GM18870 (cell line): ENCODE measurements at regions not wholly inside any gene's neighbourhood (a gene's known extent, or its start where the extent isn't known, plus 50 kb on each side); places are given as distances from the start of the nearest gene placed in this dataset.
"Not testable (repeated sequence)": the region's sequence is repeated elsewhere in the genome, so short reads cannot be mapped to it uniquely, and the experiment has no call there.

Experiments
- ATAC-seq: cut with Tn5 transposase; IDR thresholded peaks from one replicate; pipeline ENCODE4 v1.9.1; 2021; ENCODE audit warnings: moderate library complexity; ENCODE audit not compliant: unreplicated experiment

DNA sequence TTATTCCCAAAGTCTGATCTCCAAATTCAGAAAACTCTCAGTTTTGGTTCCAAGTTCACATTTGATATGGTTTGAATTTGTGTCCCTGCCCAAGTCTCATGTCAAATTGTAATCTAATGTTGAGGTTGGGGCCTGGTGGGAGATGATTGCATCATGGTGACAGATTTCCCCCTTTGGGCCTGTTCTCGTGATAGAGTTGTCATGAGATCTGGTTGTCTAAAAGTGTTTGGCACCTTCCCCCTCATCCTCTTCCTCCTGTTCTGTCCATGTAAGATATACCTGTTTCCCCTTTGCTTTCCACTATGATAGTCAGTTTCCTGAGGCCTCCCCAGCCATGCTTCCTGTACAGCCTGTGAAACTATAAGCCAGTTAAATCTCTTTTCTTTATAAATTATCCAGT is 138.6 kb downstream of the ARL4A start:
- no peak for ATAC-seq

DNA sequence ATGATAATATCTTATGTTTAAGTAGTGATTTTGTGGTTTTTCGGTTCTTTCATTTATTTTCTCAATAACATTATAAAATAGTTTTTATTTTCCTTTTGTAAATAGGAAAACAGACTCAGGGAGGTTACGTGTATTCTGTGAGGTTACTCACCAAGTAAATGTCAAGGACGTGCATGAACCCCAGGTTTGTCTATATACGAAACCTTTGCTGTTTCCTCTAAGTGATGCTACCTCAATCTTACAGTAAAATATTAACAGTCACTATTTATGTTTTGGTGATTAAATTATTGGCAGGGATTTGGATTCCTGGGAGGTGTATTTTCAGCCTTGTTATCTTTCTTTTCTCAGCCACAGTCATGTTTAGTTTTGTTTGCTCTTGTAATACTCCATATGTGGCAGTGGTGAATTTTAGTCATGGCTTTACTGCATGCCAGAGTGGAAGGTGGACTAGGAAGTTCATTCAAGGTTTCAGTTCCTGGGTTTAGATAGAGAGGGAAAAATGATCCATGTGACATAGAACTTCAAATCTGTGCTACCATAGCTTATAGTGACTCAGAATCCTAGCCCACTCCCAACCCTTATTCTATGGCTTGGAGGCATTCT is 139.9 kb downstream of the ARL4A start:
- no peak for ATAC-seq

DNA sequence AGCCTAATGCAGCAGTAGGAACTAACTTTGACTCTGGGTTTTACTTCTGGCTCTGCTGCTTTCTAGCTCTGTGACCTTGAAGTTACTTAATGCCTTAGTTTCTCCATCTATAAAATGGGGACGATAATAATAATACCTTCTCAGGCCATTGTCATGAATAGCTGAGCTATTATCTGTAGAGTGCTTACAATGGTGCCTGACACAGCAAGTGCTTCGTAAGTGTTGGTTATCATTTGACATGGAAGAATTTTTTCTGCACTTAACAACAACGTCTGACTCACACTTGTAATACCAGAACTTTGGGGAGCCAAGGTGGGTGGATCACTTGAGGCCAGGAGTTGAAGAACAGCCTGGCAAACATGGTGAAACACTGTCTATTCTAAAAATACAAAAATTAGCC is 140.5 kb downstream of the ARL4A start:
- ATAC-seq = no peak

DNA sequence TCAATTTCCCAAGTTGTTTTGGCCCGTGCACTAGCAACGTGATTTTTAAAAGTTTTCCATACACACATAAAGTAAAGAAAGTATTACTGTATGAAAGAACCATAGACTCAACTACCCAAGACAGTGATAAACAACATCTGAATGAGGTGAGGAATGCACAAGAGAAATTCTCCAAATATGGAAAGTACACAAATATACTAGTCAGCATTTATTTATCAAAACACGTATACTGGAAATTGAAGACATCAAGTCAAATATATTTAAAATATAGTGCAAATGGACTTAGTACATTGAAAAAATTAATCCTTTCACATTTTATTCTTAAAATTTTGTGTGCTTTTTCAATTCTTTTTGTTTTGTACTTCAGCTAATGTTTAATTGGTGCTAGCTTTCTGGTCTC is 143.6 kb downstream of the ARL4A start:
- no peak for ATAC-seq

DNA sequence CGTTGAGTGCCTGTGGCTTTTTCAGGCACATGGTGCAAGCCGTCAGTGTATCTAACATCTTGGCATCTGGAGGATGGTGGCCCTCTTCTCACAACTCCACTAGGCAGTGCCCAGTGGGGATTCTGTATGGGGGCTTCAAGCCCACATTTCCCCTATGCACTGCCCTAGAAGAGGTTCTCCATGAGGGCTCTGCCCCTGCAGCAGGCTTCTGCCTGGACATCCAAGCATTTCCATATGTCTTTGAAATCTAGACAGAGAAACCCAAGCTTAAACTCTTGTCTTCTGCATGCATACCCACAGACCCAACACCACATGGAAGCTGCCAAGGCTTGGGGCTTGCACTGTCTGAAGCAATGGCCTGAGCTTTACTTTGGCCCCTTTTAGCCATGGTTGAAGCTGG is 146.4 kb downstream of the ARL4A start:
- no peak for ATAC-seq

DNA sequence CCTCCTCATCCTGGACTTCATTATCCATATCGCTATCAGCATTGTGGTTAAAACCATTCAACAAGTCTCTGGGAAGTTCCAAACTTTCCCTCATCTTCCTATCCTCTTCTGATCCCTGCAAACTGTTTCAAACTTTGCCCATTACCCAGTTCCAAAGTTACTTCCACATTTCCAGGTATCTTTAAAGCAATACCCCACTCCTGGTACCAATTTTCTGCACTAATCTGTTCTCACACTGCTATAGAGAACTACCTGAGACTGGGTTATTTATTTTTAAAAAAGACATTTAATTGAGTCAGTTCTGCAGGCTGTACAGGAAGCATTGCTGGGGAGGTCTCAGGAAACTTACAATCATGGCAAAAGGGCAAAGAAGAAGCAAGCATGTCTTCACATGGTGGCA is 147.3 kb downstream of the ARL4A start:
- no peak for ATAC-seq

DNA sequence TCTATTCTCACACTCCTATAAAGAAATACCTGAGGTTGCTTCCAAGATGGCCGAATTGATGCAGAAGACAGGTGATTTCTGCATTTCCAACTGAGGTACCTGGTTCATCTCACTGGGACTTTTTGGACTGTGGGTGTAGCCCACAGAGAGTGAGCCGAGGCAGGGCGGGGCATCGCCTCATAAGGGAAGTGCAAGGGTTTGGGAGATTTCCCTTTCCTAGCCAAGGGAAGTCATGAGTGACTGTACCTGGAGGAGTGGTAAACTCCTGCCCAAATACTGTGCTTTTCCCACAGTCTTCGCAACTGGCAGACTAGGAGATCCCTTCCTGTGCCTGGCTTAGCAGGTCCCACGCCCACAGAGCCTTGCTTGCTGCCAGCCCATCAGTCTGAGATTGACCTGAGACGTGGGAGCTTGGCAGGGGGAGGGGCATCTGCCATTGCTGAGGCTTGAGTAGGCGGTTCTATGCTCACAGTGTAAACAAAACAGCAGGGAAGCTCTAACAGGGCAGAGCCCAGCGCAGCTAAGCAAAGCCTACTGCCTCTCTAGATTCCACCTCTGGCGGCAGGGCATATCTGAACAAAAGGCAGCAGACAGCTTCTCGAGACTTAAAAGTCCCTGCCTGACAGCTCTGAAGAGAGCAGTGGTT is 152.2 kb downstream of the ARL4A start:
- ATAC-seq = no peak

DNA sequence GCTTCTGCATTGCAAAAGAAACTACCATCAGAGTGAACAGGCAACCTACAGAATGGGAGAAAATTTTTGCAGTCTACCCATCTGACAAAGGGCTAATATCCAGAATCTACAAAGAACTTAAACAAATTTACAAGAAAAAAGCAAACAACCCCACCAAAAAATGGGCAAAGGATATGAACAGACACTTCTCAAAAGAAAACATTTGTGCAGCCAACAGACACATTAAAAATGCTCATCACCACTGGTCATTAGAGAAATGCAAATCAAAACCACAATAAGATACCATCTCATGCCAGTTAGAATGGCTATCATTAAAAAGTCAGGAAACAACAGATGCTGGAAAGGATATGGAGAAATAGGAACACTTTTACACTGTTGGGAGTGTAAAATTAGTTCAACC is 157.3 kb downstream of the ARL4A start:
- ATAC-seq = not testable (repeated sequence)

DNA sequence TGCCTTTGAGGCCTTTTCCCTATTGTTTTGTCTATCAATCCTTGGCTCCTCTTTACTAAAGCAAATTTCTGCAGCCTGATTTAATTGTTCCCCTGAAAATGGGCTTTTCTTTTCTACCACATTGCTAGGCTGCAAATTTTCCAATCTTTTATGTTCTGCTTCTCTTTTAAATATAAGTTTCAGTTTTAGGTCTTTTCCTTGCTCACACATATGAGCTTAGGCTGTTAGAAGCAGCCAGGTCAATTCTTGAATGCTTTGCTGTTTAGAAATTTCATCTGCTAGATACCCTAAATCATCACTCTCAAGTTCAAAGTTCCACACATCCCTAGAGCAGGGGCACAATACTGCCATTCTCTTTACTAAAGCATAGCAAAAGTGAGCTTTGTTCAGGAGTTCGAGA is 159.6 kb downstream of the ARL4A start:
- ATAC-seq = no peak

DNA sequence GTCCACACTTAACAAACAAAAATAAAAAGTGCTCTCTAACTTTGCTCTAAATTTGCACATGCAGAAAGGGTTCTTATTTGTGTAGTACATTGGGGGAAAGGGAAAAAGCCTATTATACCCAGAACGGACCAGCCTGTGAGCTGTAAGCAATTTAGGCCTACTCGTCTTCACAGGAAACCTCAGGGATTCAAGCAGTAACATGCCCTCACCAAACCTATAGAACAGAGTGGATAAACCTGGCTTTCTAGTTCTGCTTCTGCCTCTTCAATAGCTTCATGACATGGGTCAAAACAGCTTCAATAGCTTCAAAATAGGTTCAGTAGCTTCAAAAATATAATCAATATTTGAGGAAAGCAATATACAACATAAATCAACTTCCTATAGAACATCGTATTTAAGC is 163.7 kb downstream of the ARL4A start:
- no peak for ATAC-seq

DNA sequence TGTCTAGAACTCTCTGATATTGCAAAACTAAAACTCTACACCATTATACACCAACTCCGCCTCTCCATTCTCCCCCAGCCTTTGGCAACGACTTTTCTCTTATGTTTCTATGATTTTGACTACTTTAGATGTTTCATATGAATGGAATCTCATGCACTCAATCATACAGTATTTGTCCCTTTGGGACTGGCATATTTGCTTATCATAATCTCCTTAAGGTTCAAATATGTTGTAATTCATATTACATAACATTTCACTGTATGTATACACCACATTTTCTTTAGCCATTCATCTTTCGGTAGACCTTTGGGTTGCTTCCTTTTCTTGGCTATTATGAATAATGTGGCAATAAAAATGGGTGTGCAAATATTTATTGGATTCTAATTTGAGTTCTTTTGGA is 164.4 kb downstream of the ARL4A start:
- ATAC-seq = no peak

DNA sequence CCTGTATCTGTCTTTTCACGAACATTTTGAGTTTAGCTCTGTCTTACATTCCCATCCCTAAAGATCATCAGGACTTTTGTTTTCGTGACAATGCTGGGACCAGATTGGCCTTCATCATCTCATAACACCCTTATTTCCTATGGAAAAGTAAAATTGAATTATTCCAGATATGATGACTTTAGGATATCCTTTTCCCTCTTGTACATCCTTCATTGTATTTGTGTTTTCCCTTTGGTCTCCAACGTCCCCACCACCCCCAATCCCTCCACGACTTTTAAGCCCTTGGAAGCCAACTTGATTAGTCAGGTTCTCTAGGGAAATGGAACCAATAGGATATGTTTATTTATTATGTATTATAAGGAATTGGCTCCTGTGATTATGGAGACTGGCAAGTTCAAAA is 167.6 kb downstream of the ARL4A start:
- ATAC-seq = no peak

DNA sequence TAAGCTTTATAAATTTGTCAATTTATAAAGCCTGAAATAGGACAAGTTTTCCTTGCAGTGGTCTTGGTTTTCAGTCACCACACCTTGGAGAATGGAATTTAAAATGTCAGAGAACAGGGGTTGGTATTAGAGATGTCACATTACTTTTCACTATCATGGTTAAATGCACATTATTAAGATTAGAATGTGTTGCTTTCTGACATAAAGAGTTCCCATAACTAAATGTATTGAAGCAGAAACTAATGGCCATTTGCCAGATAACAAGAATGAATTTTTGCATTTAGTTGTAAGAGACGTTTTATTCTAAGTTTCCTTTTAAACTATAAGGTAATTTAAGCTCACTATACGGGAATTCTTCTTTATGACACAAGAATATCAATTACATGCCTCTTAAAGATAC is 172.3 kb downstream of the ARL4A start:
- ATAC-seq = no peak

DNA sequence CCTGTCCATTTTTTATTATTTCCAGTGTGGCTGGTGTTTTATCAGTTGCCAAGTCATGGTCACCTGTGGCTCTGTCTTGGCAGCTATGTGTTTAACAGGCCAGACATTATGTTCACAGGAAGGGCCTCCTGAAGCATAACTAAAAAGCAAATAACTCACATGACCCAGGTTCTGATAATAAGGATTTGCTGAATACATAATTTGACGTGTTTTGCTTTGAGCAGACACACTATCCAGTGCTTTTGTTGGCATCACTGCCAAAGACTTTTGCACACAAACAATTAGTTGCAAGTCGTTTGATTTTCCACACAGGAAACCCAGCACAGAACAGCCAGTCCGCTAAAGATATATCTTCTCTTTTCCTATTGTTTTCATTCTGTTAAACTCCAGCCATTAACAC is 173.6 kb downstream of the ARL4A start:
- ATAC-seq = no peak

DNA sequence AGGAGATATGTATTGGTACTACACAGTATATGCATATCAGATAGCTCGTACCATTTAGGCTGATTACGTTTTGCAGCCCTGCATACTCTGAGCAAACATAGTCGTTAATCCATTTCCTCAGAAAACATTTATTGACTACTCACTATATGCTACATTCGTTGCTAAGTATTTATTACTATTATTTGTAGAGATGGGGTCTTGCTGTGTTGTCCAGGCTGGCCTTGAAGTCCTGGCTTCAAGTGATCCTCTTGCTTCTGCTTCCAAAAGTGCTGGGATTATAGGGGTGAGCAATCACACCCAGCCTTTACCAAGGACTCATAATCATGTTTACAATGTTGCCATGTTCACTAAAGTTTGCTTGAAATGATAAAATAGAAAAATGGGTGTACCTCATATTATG is 174.7 kb downstream of the ARL4A start:
- ATAC-seq = no peak

DNA sequence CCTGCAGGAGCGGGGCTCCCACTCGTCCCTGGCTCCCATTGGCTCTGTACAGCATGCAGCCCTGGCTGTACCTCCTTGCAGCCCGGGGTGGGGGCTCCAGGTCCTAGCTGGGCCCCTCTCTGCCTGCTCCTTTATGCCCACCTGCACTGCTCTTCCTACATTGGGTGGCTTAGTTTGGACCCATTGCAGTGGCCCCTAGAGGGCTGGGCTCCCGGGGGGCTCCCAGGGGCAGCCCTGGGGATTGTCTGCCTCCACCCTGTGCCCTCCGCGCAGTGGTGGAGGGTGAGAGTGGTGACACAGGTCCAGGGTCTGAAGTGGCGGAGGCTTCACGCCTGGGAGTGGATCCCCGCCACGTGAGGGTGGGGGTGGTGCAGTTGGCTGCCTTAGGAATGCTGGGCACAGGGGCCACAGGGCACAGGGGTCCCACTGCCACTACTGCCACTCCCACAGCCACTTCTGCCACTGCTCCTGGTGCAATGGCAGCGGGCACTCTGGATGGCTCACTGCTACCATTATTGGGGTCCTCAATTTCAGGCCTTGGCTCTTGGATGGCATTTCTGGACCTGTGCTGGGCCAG is 177.1 kb downstream of the ARL4A start:
- ATAC-seq = no peak

DNA sequence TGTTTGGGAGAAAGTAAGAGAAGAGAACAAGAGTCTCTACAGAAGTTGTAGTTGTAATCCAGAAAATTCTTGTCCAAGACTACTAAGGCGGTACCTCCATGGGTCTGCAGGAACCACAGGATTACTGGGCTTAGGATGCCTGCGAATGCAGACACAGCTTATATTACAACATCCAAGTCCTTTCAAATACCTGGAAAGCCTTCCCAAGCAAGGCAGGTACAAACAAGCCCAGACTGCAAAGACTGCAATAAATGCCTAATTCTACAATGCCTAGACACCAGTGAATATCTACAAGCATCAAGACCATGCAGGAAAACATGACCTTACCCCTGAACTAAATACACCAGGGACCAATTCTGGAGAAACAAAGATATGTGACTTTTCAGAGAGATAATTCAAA is 178.2 kb downstream of the ARL4A start:
- ATAC-seq = no peak

DNA sequence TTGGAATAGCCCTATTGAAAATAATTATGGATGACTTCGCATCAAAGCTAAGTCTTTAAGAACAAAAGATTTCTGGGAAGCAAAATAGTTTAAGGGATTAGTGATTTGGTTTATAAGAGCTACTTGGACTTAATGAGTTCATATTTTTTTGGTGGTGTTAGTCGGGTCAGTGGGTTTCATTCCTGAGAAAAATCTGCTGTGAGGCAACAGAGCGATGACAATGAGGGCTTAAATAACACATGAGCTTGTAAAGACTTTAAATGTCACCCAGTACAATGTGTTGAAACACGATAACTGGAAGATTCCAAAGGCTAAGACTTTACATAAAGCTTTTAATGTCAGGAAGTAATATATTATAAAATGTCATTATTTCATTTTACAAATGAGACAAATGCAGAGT is 178.8 kb downstream of the ARL4A start:
- ATAC-seq = no peak

DNA sequence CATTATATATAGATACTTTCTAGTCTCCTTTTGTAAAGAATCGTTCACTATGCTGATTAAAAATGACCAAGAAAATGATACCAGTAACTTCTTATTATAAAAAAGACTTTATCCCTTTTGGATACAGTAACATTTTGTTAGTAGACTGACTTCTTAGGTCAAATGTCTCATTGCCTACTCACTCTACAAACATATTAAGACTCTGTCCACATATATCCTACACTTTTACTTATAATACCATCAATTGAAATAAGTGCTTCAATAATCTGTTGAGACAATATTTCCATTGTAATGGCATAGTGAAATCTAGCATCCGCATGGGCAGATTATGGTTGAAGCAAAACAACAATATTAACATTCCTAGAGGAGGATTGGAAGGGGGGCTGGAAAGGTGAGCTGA is 180.6 kb downstream of the ARL4A start:
- ATAC-seq = no peak

DNA sequence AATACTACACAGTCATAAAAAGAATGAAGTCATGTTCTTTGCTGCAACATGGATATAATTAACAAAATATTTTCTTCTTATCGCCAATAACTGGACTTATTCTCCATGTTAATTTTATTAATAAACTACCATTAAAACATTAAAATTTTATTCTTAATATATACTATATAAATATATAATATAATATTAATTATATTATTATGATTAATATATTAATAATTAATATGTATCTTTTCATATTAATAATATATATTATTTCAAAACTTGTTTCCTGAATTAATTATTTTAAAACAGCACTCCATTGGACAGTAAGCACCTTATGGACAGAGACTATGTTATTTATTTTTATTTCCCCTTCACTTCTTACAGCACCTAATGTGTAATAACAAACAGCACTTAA is 182.8 kb downstream of the ARL4A start:
- no peak for ATAC-seq

DNA sequence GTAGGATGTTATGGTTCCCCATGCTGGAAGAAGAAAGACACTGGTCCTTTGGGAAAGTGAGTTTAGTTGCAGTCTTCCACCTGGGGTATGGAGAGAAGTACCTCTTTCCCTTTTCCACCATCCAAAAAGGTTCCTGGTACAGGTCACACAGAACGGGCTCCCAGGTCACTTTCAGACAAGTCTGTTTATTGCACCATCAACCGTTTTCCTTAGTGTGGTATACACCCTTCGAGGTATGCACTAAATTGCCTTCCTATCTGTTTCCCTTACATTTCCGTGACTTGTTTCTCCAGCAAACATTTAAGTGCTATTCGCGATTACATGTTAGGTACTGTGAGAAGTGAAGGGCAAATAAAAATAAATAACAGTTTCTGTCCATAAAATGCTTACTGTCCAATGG is 185.1 kb downstream of the ARL4A start:
- no peak for ATAC-seq

DNA sequence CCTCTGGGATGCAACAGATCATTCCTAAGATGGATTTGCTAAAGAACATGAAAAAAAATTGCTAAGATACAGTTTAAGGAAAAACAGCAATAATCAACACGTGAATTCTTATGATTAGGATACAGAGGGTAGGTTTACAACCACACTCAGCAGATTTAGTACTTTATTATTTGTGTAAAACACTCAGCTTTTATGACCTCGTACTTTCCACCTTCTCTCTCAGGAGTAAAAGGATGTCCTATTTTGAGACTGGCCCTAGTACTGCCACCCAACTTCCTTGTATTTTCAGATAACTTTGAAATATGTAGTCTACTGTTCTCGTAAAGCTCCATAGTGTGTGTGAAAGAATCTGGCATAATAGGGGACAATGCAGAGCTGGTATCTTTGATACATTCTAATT is 186.1 kb downstream of the ARL4A start:
- ATAC-seq = no peak

DNA sequence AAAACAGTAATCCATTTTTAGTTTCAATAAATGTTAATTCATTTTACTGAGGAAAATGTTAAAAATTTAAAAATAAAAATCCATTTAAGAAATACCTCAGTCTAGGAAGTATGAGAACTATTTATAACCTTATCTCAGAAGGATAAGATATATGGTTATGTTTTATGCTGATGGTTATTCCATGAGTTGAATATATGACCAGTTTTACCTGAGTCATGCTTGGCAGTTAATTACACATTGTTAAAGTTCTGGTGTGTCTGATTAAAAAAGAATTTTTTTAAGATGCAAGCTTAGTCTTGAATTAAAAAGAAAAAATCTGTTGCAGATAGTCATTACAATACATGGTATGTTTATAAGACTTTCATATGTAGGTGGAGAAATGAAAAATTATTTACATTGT is 191.7 kb downstream of the ARL4A start:
- ATAC-seq = no peak
